GM10248 (cell line): ENCODE measurements at regions not wholly inside any gene's neighbourhood (a gene's known extent, or its start where the extent isn't known, plus 50 kb on each side); places are given as distances from the start of the nearest gene placed in this dataset.
A peak's percentile ranks its signal among the peaks of the same experiment; 100 is the strongest.

Source experiments
- CTCF ChIA-PET: fragments of 300-600 bp; sonication (Branson Sonifier 250); formaldehyde crosslinking; extraction: SDS; loops from one replicate; lab custom pipeline; 2021; ENCODE audit warnings: antibody characterized with exemption; lab: Yijun Ruan, JAX
- POLR2A ChIA-PET: fragments of 350-650 bp; sonication (Branson Sonifier 250); formaldehyde crosslinking; extraction: SDS; loops from one replicate; lab custom pipeline; 2020; ENCODE audit warnings: antibody characterized with exemption; lab: Yijun Ruan, JAX
- DNase-seq: peaks from one replicate; pipeline ENCODE4 v3.0.0; 2012; ENCODE audit errors: extremely low spot score
- CTCF ChIP-seq: IDR thresholded peaks from 2 replicates; pipeline ENCODE4 v1.5.1; 2012; ENCODE audit warnings: mild to moderate bottlenecking, low read depth; ENCODE audit errors: extremely low read depth, missing control alignments, control extremely low read depth

GRCh38 chr16:13315642-13316427, 414.4 kb downstream of the SHISA9 start:
- POLR2A ChIA-PET: no interaction called here
- CTCF ChIA-PET: interaction anchor here (0.8 kb wide), 1 partner anchor 13 kb away, joined by 3 read pairs; no protein-coding TSS in a partner anchor
- TF ChIP-seq CTCF: no peak
- DNase-seq: no peak

- DNase-seq: peak; percentile 22
- ChIA-PET CTCF (interaction anchor here (0.6 to 1.2 kb wide), 4 partner anchors 9 to 159 kb away, joined by 3 to 4 read pairs (median 3); no protein-coding TSS in a partner anchor), POLR2A (no interaction called here)
- no peak for TF ChIP-seq CTCF
Measured at GRCh38 chr16:13322336-13322735, 420.9 kb downstream of the SHISA9 start.

- POLR2A ChIA-PET: no interaction called here
- no peak for TF ChIP-seq CTCF
- DNase-seq: no peak
- CTCF ChIA-PET: no interaction called here
Measured at GRCh38 chr16:13324851-13325250, 423.5 kb downstream of the SHISA9 start.

- POLR2A ChIA-PET: no interaction called here
- TF ChIP-seq CTCF: no peak
- no peak for DNase-seq
- CTCF ChIA-PET: no interaction called here
Measured at GRCh38 chr16:13325396-13325795, 424.0 kb downstream of the SHISA9 start.

- ChIA-PET CTCF (no interaction called here), POLR2A (no interaction called here)
- TF ChIP-seq CTCF: no peak
- no peak for DNase-seq
Measured at GRCh38 chr16:13331918-13332317, 430.5 kb downstream of the SHISA9 start.

- ChIA-PET POLR2A (no interaction called here), CTCF (interaction anchor here (0.9 kb wide), 1 partner anchor 10 kb away, joined by 4 read pairs; no protein-coding TSS in a partner anchor)
- no peak for DNase-seq
- no peak for TF ChIP-seq CTCF
Measured at GRCh38 chr16:13332713-13333255, 431.4 kb downstream of the SHISA9 start.
